PC-9 (cell line): ENCODE measurements at regions not wholly inside any gene's neighbourhood (a gene's known extent, or its start where the extent isn't known, plus 50 kb on each side); places are given as distances from the start of the nearest gene placed in this dataset.

ENCODE experiments used
- EZH2 ChIP-seq: fragments of 200-600 bp; sonication (generic); IDR thresholded peaks from 2 replicates; pipeline ENCODE4 v1.8.0; 2017; ENCODE audit warnings: antibody characterized with exemption, low read depth
- TF ChIP-seq, protein P1 (sequence below): fragments of 200-600 bp; sonication (generic); conservative IDR thresholded peaks from 2 replicates; pipeline ENCODE4 v1.6.1; 2017; ENCODE audit warnings: mixed run types, antibody characterized with exemption, mild to moderate bottlenecking, moderate library complexity

DNA sequence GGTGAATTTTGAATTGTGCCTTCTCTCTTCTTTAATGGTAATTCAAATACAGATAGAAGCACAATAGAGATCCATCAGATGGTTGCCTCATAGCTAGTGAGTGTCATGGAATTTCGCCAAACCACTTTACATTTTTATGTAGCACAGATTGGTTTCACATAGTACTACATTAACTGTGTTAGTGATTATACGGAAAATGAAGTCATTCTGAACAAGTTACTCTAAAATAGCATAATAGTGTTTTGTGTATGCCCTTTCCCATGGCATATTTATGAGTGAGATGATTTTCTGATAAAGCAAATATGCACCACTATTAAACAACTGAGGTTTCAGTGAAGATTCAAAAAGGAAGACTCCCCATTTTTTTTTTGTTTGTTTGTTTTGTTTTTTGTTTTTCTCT is 1623.5 kb downstream of the PCDH9 start:
- TF ChIP-seq, protein P1, sequence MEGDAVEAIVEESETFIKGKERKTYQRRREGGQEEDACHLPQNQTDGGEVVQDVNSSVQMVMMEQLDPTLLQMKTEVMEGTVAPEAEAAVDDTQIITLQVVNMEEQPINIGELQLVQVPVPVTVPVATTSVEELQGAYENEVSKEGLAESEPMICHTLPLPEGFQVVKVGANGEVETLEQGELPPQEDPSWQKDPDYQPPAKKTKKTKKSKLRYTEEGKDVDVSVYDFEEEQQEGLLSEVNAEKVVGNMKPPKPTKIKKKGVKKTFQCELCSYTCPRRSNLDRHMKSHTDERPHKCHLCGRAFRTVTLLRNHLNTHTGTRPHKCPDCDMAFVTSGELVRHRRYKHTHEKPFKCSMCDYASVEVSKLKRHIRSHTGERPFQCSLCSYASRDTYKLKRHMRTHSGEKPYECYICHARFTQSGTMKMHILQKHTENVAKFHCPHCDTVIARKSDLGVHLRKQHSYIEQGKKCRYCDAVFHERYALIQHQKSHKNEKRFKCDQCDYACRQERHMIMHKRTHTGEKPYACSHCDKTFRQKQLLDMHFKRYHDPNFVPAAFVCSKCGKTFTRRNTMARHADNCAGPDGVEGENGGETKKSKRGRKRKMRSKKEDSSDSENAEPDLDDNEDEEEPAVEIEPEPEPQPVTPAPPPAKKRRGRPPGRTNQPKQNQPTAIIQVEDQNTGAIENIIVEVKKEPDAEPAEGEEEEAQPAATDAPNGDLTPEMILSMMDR, result no peak
- TF ChIP-seq EZH2, result no peak
